HepG2 (cell line): ENCODE measurements at regions not wholly inside any gene's neighbourhood (a gene's known extent, or its start where the extent isn't known, plus 50 kb on each side); places are given as distances from the start of the nearest gene placed in this dataset.

Experiments
- ATAC-seq: fragments of 200-7000 bp; cut with Tn5 transposase; 3 replicates; pipeline ENCODE4 v1.9.1; 2020; ENCODE audit warnings: mild to moderate bottlenecking, moderate library complexity
- BruUV-seq: library from RNA; stranded (reverse); fragments of 400-500 nt; replicated peaks from 2 replicates; lab custom pipeline; 2021; lab: Mats Ljungman, UMichigan
- CTCF ChIA-PET: fragments of 300-600 bp; formaldehyde crosslinking; extraction: SDS; loops from one replicate; lab custom pipeline; 2021; ENCODE audit warnings: low total read pairs, inconsistent platforms, low intra/inter-chr PET ratio; lab: Yijun Ruan, JAX
- POLR2A ChIA-PET: fragments of 350-600 bp; sonication (Branson Sonifier 250); formaldehyde crosslinking; loops from one replicate; lab custom pipeline; 2020; ENCODE audit warnings: antibody characterized with exemption, inconsistent platforms; lab: Yijun Ruan, JAX
- DNase-seq: peaks from one replicate; pipeline ENCODE4 v3.0.0-alpha.2; 2015; ENCODE audit warnings: low spot score
- FAIRE-seq: peaks from 3 replicates; lab custom pipeline; 2011; peaks lifted over from hg19 to GRCh38; lab: Jason Lieb, UNC
- H2AFZ ChIP-seq: one replicate; pipeline ENCODE4 v1.6.1; 2011; ENCODE audit warnings: low read length, inconsistent platforms
- H3K27ac ChIP-seq: fragments of 300-600 bp; 3 replicates; pipeline ENCODE4 v1.8.0; 2011; ENCODE audit warnings: mixed run types, mild to moderate bottlenecking, mixed read lengths, low read length, inconsistent platforms; ENCODE audit not compliant: insufficient read depth; ENCODE audit errors: extremely low read length
- H3K27me3 ChIP-seq, 2 experiments: fragments of 200-600 bp in 1 of 2; 2 replicates in 1 of 2; 3 replicates in 1 of 2; pipeline versions ENCODE4 v1.6.0 to v1.8.0; 2011; ENCODE audit warnings: low read length in 2 of 2, mild to moderate bottlenecking in 2 of 2, moderate library complexity in 2 of 2, inconsistent platforms in 1 of 2; ENCODE audit not compliant: insufficient read depth in 2 of 2, control insufficient read depth in 1 of 2
- H3K36me3 ChIP-seq, 2 experiments: fragments of 200-600 bp in 1 of 2; replicated peaks in 1 of 2; 2 replicates in 1 of 2; 3 replicates in 1 of 2; pipeline versions ENCODE4 v1.5.1 to v1.8.0; 2011; ENCODE audit warnings: low read length in 2 of 2, inconsistent platforms in 1 of 2; ENCODE audit not compliant: insufficient read depth in 2 of 2, control insufficient read depth in 1 of 2
- H3K4me1 ChIP-seq: 2 replicates; pipeline ENCODE4 v1.5.1; 2012; ENCODE audit warnings: low read length, inconsistent platforms; ENCODE audit not compliant: insufficient read depth
- H3K4me2 ChIP-seq: 2 replicates; pipeline ENCODE4 v1.6.0; 2011; ENCODE audit warnings: low read depth, low read length, inconsistent platforms
- H3K4me3 ChIP-seq, 3 experiments: fragments of 200-600 bp in 1 of 3; sonication (generic), shearing (Covaris generic) in 1 of 3; replicated peaks in 1 of 3; 2 replicates each; pipeline ENCODE4 v1.5.1; 2011 to 2016; ENCODE audit warnings: low read length in 3 of 3, inconsistent platforms in 2 of 3, low read depth in 2 of 3, mild to moderate bottlenecking in 2 of 3, control low read depth in 1 of 3, mixed read lengths in 1 of 3; ENCODE audit not compliant: insufficient read depth in 1 of 3
- H3K79me2 ChIP-seq: one replicate; pipeline ENCODE4 v1.6.1; 2011; ENCODE audit warnings: low read length, inconsistent platforms; ENCODE audit not compliant: insufficient read depth
- H3K9ac ChIP-seq: 2 replicates; pipeline ENCODE4 v1.6.0; 2011; ENCODE audit warnings: mild to moderate bottlenecking, low read depth, low read length, inconsistent platforms; ENCODE audit not compliant: insufficient read depth
- H3K9me3 ChIP-seq: 2 replicates; pipeline ENCODE4 v1.5.1; 2012; ENCODE audit warnings: mild to moderate bottlenecking, low read length
- H4K20me1 ChIP-seq: 2 replicates; pipeline ENCODE4 v1.6.0; 2011; ENCODE audit warnings: inconsistent platforms, mild to moderate bottlenecking, low read length, moderate library complexity; ENCODE audit not compliant: insufficient read depth
- ATF1 ChIP-seq: IDR thresholded peaks from 2 replicates; pipeline ENCODE4 v1.6.1; 2016; ENCODE audit warnings: mild to moderate bottlenecking, control low read depth
- CEBPG ChIP-seq: IDR thresholded peaks from 2 replicates; pipeline ENCODE4 v1.6.1; 2016
- MIXL1 ChIP-seq: IDR thresholded peaks from 2 replicates; pipeline ENCODE4 v1.6.1; 2016
- MYC ChIP-seq: sonication (generic); formaldehyde crosslinking; IDR thresholded peaks from 2 replicates; pipeline ENCODE4 v1.9.0; 2021; ENCODE audit warnings: missing genetic modification reagents, borderline replicate concordance
- NAIF1 ChIP-seq: sonication (generic); formaldehyde crosslinking; IDR thresholded peaks from 2 replicates; pipeline ENCODE4 v1.5.0; 2020; ENCODE audit warnings: mild to moderate bottlenecking, missing genetic modification reagents, borderline replicate concordance
- NR1H2 ChIP-seq: sonication (generic); formaldehyde crosslinking; IDR thresholded peaks from 2 replicates; pipeline ENCODE4 v1.8.1; 2022; ENCODE audit warnings: low read depth, missing genetic modification reagents, borderline replicate concordance
- PRMT3 ChIP-seq: sonication (generic); formaldehyde crosslinking; IDR thresholded peaks from 2 replicates; pipeline ENCODE4 v1.8.1; 2022; ENCODE audit warnings: low read depth, mild to moderate bottlenecking, moderate library complexity, missing genetic modification reagents, borderline replicate concordance
- REXO4 ChIP-seq: sonication (generic); formaldehyde crosslinking; IDR thresholded peaks from 2 replicates; pipeline ENCODE4 v1.8.0; 2022; ENCODE audit warnings: missing genetic modification reagents, mild to moderate bottlenecking, borderline replicate concordance
- SAFB2 ChIP-seq: sonication (generic); formaldehyde crosslinking; IDR thresholded peaks from 2 replicates; pipeline ENCODE4 v1.5.1; 2020; ENCODE audit warnings: missing genetic modification reagents, low read depth, mild to moderate bottlenecking, borderline replicate concordance
- SMYD3 ChIP-seq: sonication (generic); formaldehyde crosslinking; IDR thresholded peaks from 2 replicates; pipeline ENCODE4 v1.8.1; 2023; ENCODE audit warnings: mild to moderate bottlenecking, missing genetic modification reagents
- SRY ChIP-seq: sonication (generic); formaldehyde crosslinking; IDR thresholded peaks from 2 replicates; pipeline ENCODE4 v1.8.0; 2022; ENCODE audit warnings: mild to moderate bottlenecking, missing genetic modification reagents
- ZNF207 ChIP-seq: fragments of 450-650 bp; IDR thresholded peaks from 2 replicates; pipeline ENCODE4 v1.6.1; 2016; ENCODE audit warnings: antibody characterized with exemption, borderline replicate concordance
- ZNF468 ChIP-seq: sonication (generic); formaldehyde crosslinking; IDR thresholded peaks from 2 replicates; pipeline ENCODE4 v1.8.0; 2022; ENCODE audit warnings: mild to moderate bottlenecking, moderate library complexity, missing genetic modification reagents
- WGBS: methylation state at CpG from one replicate; pipeline ENCODE4 v1.1.6; 2017; ENCODE audit warnings: low lambda C conversion rate; 5-methylcytosine and 5-hydroxymethylcytosine counted together
- in situ Hi-C: cut with HindIII; loops from 2 replicates; pipeline ENCODE4 v1.10.0; 2017; ENCODE audit warnings: low pct_unique_long_range_greater_than_20kb; ENCODE audit not compliant: extremely low pct_ligation_motif_present
- intact Hi-C: fragments of 100-400 bp; cut with micrococcal nuclease; formaldehyde crosslinking; loops from one replicate; pipeline ENCODE4 v1.10.0; 2022; ENCODE audit not compliant: unreplicated experiment
- TF ChIP-seq, protein P1 (sequence below): IDR thresholded peaks from 2 replicates; pipeline ENCODE4 v1.4.0; 2020; ENCODE audit warnings: mild to moderate bottlenecking, missing genetic modification reagents
- TF ChIP-seq, protein P2 (sequence below): IDR thresholded peaks from 2 replicates; pipeline ENCODE4 v1.6.1; 2016; ENCODE audit warnings: missing compliant biosample characterization, missing genetic modification reagents, borderline replicate concordance
- TF ChIP-seq, protein P3 (sequence below): sonication (generic); formaldehyde crosslinking; IDR thresholded peaks from 2 replicates; pipeline ENCODE4 v1.5.1; 2020; ENCODE audit warnings: missing genetic modification reagents, mild to moderate bottlenecking, borderline replicate concordance
- TF ChIP-seq, protein P4 (sequence below): sonication (generic); formaldehyde crosslinking; IDR thresholded peaks from 2 replicates; pipeline ENCODE4 v1.5.1; 2020; ENCODE audit warnings: missing genetic modification reagents, mild to moderate bottlenecking, borderline replicate concordance

DNA sequence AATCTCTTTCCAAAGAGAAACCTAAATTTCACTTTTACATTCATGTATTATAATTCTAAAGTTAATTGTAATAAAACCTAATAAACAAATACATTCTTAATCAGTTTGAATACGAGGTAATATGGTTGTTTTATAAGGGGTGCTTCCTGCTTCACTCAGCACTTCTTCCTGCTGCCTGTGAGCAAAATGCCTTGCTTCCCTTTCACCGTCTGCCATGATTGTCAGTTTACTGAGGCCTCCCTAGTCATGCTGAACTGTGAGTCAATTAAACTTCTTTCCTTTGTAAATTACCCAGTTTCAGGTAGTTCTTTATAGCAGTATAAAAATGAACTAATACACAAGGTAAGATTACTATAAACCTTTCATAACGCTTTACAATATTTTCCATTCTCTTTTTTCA lies 491.1 kb upstream of the LRRC7 start:
- no peaks in the 10 kb centered on the region for H3K36me3 ChIP-seq
- DNase-seq: no peak
- no peak overlapping the region for H3K4me2 ChIP-seq
- ChIA-PET POLR2A (no interaction called here), CTCF (no interaction called here)
- H3K4me1 ChIP-seq: no peaks in the 10 kb centered on the region
- no peak overlapping the region for H3K9ac ChIP-seq
- no peaks in the 10 kb centered on the region for H3K79me2 ChIP-seq
- no peak overlapping the region for H3K4me3 ChIP-seq
- ATAC-seq: no peak
- peaks cover 77% of the 10 kb centered on the region for H3K9me3 ChIP-seq
- intact Hi-C loops (no loop called here), in situ Hi-C loops (no loop called here)
- WGBS: 3% methylated on average over 3 of the region's 3 CpGs
- no peak overlapping the region for H2AFZ ChIP-seq
- H3K27me3 ChIP-seq: no peaks in the 10 kb centered on the region
- H4K20me1 ChIP-seq: no peaks in the 10 kb centered on the region
- no peak overlapping the region for H3K27ac ChIP-seq
- BruUV-seq: no TSS peak
- FAIRE-seq: no peak
- TF ChIP-seq SAFB2 (CRISPR knock-in tag) (no peak), MIXL1 (no peak), ZNF207 (no peak), CEBPG (CRISPR knock-in tag) (no peak), ATF1 (no peak), SRY (CRISPR knock-in tag) (no peak), MYC (no peak), REXO4 (CRISPR knock-in tag) (no peak), NAIF1 (CRISPR knock-in tag) (no peak), NR1H2 (CRISPR knock-in tag) (no peak), ZNF468 (CRISPR knock-in tag) (no peak), SMYD3 (CRISPR knock-in tag) (no peak), PRMT3 (CRISPR knock-in tag) (no peak)
- TF ChIP-seq, protein P1, sequence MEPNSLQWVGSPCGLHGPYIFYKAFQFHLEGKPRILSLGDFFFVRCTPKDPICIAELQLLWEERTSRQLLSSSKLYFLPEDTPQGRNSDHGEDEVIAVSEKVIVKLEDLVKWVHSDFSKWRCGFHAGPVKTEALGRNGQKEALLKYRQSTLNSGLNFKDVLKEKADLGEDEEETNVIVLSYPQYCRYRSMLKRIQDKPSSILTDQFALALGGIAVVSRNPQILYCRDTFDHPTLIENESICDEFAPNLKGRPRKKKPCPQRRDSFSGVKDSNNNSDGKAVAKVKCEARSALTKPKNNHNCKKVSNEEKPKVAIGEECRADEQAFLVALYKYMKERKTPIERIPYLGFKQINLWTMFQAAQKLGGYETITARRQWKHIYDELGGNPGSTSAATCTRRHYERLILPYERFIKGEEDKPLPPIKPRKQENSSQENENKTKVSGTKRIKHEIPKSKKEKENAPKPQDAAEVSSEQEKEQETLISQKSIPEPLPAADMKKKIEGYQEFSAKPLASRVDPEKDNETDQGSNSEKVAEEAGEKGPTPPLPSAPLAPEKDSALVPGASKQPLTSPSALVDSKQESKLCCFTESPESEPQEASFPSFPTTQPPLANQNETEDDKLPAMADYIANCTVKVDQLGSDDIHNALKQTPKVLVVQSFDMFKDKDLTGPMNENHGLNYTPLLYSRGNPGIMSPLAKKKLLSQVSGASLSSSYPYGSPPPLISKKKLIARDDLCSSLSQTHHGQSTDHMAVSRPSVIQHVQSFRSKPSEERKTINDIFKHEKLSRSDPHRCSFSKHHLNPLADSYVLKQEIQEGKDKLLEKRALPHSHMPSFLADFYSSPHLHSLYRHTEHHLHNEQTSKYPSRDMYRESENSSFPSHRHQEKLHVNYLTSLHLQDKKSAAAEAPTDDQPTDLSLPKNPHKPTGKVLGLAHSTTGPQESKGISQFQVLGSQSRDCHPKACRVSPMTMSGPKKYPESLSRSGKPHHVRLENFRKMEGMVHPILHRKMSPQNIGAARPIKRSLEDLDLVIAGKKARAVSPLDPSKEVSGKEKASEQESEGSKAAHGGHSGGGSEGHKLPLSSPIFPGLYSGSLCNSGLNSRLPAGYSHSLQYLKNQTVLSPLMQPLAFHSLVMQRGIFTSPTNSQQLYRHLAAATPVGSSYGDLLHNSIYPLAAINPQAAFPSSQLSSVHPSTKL: no peak
- TF ChIP-seq, protein P2, sequence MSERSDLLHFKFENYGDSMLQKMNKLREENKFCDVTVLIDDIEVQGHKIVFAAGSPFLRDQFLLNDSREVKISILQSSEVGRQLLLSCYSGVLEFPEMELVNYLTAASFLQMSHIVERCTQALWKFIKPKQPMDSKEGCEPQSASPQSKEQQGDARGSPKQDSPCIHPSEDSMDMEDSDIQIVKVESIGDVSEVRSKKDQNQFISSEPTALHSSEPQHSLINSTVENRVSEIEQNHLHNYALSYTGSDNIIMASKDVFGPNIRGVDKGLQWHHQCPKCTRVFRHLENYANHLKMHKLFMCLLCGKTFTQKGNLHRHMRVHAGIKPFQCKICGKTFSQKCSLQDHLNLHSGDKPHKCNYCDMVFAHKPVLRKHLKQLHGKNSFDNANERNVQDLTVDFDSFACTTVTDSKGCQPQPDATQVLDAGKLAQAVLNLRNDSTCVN (CRISPR knock-in tag): no peak
- TF ChIP-seq, protein P3, sequence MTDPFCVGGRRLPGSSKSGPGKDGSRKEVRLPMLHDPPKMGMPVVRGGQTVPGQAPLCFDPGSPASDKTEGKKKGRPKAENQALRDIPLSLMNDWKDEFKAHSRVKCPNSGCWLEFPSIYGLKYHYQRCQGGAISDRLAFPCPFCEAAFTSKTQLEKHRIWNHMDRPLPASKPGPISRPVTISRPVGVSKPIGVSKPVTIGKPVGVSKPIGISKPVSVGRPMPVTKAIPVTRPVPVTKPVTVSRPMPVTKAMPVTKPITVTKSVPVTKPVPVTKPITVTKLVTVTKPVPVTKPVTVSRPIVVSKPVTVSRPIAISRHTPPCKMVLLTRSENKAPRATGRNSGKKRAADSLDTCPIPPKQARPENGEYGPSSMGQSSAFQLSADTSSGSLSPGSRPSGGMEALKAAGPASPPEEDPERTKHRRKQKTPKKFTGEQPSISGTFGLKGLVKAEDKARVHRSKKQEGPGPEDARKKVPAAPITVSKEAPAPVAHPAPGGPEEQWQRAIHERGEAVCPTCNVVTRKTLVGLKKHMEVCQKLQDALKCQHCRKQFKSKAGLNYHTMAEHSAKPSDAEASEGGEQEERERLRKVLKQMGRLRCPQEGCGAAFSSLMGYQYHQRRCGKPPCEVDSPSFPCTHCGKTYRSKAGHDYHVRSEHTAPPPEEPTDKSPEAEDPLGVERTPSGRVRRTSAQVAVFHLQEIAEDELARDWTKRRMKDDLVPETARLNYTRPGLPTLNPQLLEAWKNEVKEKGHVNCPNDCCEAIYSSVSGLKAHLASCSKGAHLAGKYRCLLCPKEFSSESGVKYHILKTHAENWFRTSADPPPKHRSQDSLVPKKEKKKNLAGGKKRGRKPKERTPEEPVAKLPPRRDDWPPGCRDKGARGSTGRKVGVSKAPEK (CRISPR knock-in tag): no peak
- TF ChIP-seq, protein P4, sequence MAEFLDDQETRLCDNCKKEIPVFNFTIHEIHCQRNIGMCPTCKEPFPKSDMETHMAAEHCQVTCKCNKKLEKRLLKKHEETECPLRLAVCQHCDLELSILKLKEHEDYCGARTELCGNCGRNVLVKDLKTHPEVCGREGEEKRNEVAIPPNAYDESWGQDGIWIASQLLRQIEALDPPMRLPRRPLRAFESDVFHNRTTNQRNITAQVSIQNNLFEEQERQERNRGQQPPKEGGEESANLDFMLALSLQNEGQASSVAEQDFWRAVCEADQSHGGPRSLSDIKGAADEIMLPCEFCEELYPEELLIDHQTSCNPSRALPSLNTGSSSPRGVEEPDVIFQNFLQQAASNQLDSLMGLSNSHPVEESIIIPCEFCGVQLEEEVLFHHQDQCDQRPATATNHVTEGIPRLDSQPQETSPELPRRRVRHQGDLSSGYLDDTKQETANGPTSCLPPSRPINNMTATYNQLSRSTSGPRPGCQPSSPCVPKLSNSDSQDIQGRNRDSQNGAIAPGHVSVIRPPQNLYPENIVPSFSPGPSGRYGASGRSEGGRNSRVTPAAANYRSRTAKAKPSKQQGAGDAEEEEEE (CRISPR knock-in tag): no peak
